ENCODE measurements at regions not wholly inside any gene's neighbourhood (a gene's known extent, or its start where the extent isn't known, plus 50 kb on each side); places are given as distances from the start of the nearest gene placed in this dataset.

DNA sequence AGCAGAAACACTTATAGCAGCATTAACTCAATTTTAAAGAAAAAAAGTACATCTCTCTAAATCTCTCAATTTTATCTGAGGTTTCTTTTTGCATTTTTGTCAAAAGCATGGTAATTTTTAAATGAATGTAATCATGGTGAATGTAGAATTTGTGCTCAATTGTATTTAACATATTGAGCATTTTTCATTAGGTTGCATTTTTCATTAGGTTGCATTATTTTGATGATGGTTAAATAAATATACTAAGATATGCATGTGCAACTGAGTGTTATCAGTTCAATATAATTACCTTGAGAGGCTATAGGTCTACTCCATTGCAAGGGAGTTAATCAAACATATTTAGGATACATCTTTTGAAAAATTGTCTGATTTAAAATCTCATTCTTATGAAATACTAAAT, 355.1 kb upstream of the SPTLC3 start:
- DNase-seq (ENCODE audit: low read depth) = no peak

- DNase-seq (ENCODE audit: low read depth) = no peak
Measured at GRCh38 chr20:12659942-12660341, 348.8 kb upstream of the SPTLC3 start.

DNA sequence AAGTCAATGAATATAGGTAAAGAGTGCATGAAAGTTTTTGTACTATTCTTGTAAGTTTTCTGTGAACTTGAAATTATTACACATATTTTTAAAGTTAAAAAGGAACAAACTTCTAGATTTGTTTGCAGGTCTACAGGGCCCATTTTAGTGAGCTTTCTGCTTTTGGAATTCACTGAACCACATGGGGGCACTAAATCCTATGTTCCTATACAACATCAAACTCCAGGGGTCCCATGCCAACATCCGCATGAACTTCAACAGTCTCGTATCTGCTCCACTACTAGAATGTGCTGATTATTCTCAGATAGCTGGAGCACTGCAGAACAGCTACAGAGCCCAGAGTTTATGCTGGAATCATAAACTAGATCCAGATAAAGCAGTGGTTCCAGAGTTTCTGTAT, 347.9 kb upstream of the SPTLC3 start:
- DNase-seq (ENCODE audit: low read depth) = peak; percentile 6

GRCh38 chr20:12670301-12670700, 338.5 kb upstream of the SPTLC3 start:
- peak; percentile 4 for DNase-seq (ENCODE audit: low read depth)

- no peak for DNase-seq (ENCODE audit: low read depth)
Measured at GRCh38 chr20:12673352-12673751, 335.4 kb upstream of the SPTLC3 start.

DNA sequence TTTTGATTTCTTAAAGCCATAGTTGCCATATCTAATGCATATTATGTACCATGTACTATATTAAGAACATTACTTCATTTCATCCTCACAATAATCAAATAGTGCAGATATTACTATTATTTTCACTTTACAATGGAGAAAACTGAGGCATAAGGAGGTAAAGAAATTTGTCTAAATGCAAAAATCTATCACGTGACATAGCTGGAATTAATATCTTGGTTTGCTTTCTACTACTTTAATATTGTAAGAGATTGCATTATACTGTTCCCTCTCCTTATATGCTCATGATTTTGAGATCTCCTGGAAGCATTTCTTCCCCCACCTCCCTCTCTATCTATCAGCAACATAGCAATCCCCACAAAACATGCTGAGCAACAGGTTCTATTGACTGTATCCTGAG, 330.8 kb upstream of the SPTLC3 start:
- no peak for DNase-seq (ENCODE audit: low read depth)

- DNase-seq (ENCODE audit: low read depth) = no peak
Measured at GRCh38 chr20:12679447-12679846, 329.3 kb upstream of the SPTLC3 start.

- no peak for DNase-seq (ENCODE audit: low read depth)
Measured at GRCh38 chr20:12682613-12683012, 326.2 kb upstream of the SPTLC3 start.

DNA sequence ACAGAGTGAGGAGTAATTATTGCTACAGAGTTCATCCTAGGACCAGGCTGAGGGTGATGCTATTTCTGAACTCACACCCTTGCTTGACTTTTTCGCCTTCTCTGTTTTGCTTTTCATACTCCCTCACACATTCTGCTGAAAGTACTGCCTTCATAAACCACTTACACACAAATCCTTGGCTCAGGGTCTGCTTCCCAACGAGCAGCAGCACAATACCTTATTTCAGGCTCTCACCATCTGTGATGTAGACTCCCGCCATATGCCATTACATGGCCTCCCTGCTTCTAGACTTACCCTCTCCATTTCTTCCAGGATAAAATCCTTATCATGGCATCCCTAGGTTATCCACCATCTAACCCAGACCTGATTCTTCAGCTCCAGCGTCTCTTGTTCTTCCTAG, 321.3 kb upstream of the SPTLC3 start:
- no peak for DNase-seq (ENCODE audit: low read depth)

- DNase-seq (ENCODE audit: low read depth) = no peak
Measured at GRCh38 chr20:12695937-12696336, 312.8 kb upstream of the SPTLC3 start.

- no peak for DNase-seq (ENCODE audit: low read depth)
Measured at GRCh38 chr20:12698817-12699216, 310.0 kb upstream of the SPTLC3 start.

- peak; percentile 2 for DNase-seq (ENCODE audit: low read depth)
Measured at GRCh38 chr20:12699374-12700228, 309.2 kb upstream of the SPTLC3 start.

DNA sequence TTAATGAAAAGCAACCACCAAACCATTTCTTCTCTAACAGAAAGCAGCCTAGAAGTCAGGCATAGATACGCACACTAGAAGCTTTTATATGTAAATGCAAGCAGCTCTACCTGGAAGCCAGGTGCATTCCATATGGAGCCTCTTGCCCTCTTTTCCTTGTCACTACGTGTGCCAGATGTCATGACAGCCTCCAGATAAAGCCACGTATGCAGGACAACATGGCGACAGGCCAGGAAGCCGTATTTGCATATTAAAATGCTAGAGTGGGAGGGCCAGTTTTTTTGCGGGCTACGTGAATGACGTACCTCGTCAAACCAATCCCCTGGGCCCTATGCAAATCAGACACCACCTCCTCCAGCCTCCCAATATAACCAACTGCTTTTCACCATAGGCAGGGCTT, 308.1 kb upstream of the SPTLC3 start:
- DNase-seq (ENCODE audit: low read depth) = no peak

GRCh38 chr20:12702312-12702711, 306.5 kb upstream of the SPTLC3 start:
- DNase-seq (ENCODE audit: low read depth) = no peak

DNA sequence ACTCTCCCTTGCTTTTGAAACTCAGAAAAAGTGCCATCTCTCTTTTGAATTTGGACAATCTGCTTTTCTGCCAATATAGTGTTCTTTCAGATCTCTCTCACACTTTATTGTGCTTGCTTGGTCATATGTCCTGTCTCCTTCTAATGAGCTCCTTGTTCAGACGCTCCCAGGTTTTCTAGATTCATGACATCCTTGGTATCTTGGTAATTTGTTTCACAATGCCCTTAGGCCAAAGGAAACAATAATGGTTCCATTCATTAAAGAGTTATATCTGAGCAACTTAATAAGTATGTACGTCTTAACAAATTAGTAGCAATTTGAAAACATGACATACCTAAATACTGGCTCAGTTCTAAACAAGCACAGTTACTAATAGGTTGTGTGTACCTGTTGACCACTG, 293.4 kb upstream of the SPTLC3 start:
- no peak for DNase-seq (ENCODE audit: low read depth)

- no peak for DNase-seq (ENCODE audit: low read depth)
Measured at GRCh38 chr20:12715991-12716680, 292.6 kb upstream of the SPTLC3 start.

DNA sequence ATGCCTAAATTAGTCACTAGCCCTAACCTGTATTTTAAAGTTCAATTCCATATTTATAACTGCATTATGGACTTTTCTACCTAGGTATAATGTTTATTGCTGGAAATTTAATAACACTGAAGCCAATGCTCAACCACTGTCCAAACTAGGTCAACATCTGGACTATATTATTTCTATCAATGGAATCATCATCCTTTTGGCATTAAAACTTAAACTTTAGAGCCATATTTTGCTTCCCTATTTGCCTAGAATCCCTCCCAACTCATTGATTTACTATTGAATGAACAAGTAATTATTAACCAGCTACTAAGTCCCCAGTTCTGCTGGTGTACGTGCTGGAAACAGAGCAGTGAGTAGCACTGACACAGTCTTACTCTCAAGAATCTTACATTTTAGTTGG, 291.7 kb upstream of the SPTLC3 start:
- no peak for DNase-seq (ENCODE audit: low read depth)

GRCh38 chr20:12718619-12719018, 290.2 kb upstream of the SPTLC3 start:
- DNase-seq (ENCODE audit: low read depth) = no peak

DNA sequence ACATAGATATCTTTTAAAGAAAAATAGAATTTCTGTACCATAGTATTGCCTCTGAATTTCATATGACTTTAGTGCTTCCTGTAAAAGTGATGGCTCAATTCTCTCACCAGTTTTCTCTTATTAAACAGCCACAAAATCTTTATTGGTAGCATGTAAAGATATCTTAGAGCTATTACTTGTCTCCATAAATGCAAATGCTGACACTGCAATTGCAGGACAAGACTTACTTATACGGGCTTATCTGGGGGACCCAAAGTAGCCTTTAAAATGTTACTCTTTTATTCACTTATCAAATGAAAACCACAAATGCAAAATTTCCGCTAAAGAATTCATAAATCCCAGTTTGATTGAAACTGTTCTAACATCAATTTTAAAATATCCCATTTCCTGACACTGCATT, 287.1 kb upstream of the SPTLC3 start:
- DNase-seq (ENCODE audit: low read depth) = no peak

DNA sequence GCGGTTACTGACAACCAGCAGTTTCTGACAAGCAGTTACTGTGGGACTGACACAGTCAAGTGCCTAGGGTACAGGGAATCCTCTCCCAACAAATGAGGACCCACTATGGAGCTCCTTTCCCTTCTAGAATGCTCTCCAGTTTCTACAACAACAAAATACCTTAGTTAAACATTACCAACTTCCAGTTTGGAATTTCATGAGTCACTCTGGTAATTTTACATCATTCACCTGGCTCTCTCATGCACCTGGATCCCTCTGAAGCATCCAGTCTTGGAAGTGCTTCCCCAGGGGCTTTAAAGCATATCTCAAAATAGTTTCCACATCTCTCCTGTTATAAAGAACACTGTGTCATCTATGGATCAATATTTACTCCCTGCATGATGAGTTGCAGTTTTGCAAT, 286.7 kb upstream of the SPTLC3 start:
- DNase-seq (ENCODE audit: low read depth) = peak; percentile 82

GRCh38 chr20:12723811-12724210, 285.0 kb upstream of the SPTLC3 start:
- DNase-seq (ENCODE audit: low read depth) = peak; percentile 44

DNA sequence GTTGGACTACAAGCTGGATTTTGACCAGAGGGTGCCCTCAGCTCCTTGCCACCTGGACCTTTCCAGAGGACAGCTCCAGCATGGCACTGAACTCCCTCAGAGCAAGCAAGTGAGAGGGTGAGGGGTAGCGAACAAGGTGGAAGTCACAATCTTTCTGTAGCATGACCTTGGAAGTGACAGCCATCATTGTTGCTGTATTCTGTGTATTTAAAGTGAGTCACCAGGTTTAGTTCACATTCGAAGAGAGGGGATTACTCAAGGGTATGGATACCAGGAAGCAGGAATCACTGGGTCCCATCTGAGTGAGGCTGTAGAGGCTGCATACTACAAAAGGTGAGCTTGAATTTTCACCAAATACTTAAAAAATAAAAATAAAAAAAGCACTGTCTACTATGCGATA, 280.0 kb upstream of the SPTLC3 start:
- DNase-seq (ENCODE audit: low read depth) = peak; percentile 21

GRCh38 chr20:12729326-12729725, 279.4 kb upstream of the SPTLC3 start:
- peak; percentile 12 for DNase-seq (ENCODE audit: low read depth)
